CD4-positive, alpha-beta T cell (primary cell): ENCODE measurements at regions not wholly inside any gene's neighbourhood (a gene's known extent, or its start where the extent isn't known, plus 50 kb on each side); places are given as distances from the start of the nearest gene placed in this dataset.

Experiments
- ATAC-seq: fragments of 200-7000 bp; cut with Tn5 transposase; one replicate; pipeline ENCODE4 v1.10.0; 2022; ENCODE audit warnings: mild to moderate bottlenecking; ENCODE audit not compliant: poor library complexity
- CTCF ChIA-PET: fragments of 350-600 bp; sonication (Branson Sonifier 250); formaldehyde crosslinking; loops from one replicate; lab custom pipeline; 2021; ENCODE audit warnings: antibody characterized with exemption, inconsistent platforms; lab: Charles Lee
- POLR2A ChIA-PET: fragments of 350-600 bp; sonication (Branson Sonifier 250); formaldehyde crosslinking; loops from one replicate; lab custom pipeline; 2021; ENCODE audit warnings: antibody characterized with exemption, inconsistent platforms; lab: Charles Lee
- DNase-seq, 14 experiments: peaks; one replicate each; pipeline ENCODE4 v3.0.0-alpha.2; 2013 to 2020; ENCODE audit warnings: mixed read lengths in 2 of 14
- H3K27ac ChIP-seq, 2 donors: one replicate each; pipeline versions ENCODE4 v1.5.1 to v1.7.0; 2013; ENCODE audit warnings: low read length in 2 of 2, low read depth in 1 of 2, mild to moderate bottlenecking in 1 of 2
- H3K27me3 ChIP-seq, 2 experiments: 1 replicate in 1 of 2; 2 replicates in 1 of 2; pipeline versions ENCODE4 v1.6.1 to v1.7.0; 2013; ENCODE audit warnings: low read length in 2 of 2, control low read depth in 1 of 2, mild to moderate bottlenecking in 1 of 2, moderate library complexity in 1 of 2; ENCODE audit not compliant: insufficient read depth in 2 of 2, control insufficient read depth in 1 of 2
- H3K36me3 ChIP-seq: one replicate; pipeline ENCODE4 v1.6.1; 2013; ENCODE audit warnings: low read length, control low read depth; ENCODE audit not compliant: insufficient read depth
- H3K4me1 ChIP-seq: one replicate; pipeline ENCODE4 v1.6.1; 2013; ENCODE audit warnings: low read length, control low read depth; ENCODE audit not compliant: insufficient read depth
- H3K4me3 ChIP-seq: one replicate; pipeline ENCODE4 v1.5.1; 2013; ENCODE audit warnings: mild to moderate bottlenecking, low read length, moderate library complexity
- H3K9me3 ChIP-seq, 2 experiments: 1 replicate in 1 of 2; 2 replicates in 1 of 2; pipeline versions ENCODE4 v1.6.1 to v1.7.0; 2013; ENCODE audit warnings: low read length in 2 of 2, mild to moderate bottlenecking in 2 of 2, control low read depth in 1 of 2, moderate library complexity in 1 of 2; ENCODE audit not compliant: control insufficient read depth in 1 of 2, insufficient read depth in 1 of 2
- H3K27ac Mint-ChIP-seq: one replicate; pipeline ENCODE4 v1.8.0; 2020; ENCODE audit warnings: mixed read lengths
- H3K27me3 Mint-ChIP-seq: one replicate; pipeline ENCODE4 v1.8.0; 2021; ENCODE audit warnings: mixed read lengths
- H3K36me3 Mint-ChIP-seq: one replicate; pipeline ENCODE4 v1.8.0; 2021; ENCODE audit warnings: low read depth, mixed read lengths
- H3K4me1 Mint-ChIP-seq: one replicate; pipeline ENCODE4 v1.8.0; 2021; ENCODE audit warnings: low read depth, mixed read lengths
- H3K4me3 Mint-ChIP-seq: one replicate; pipeline ENCODE4 v1.8.0; 2020; ENCODE audit warnings: mild to moderate bottlenecking, mixed read lengths
- H3K9me3 Mint-ChIP-seq: one replicate; pipeline ENCODE4 v1.8.0; 2020; ENCODE audit warnings: mixed read lengths
- intact Hi-C, 2 experiments: fragments of 100-400 bp; cut with DNase I in 1 of 2; cut with micrococcal nuclease in 1 of 2; formaldehyde crosslinking; loops; one replicate each; pipeline versions ENCODE4 v1.15.1 to v1.9.0; 2023 to 2025; cut with DNase I, micrococcal nuclease
- TF ChIP-seq, protein P1 (sequence below): fragments of 200-600 bp; IDR thresholded peaks from one replicate; pipeline ENCODE4 v1.8.0; 2022; ENCODE audit warnings: antibody characterized with exemption, mild to moderate bottlenecking

- ATAC-seq, result no peak
- DNase-seq, result no peak
- no peak overlapping the region for H3K4me3 ChIP-seq
- H3K4me1 ChIP-seq, result no peaks in the 10 kb centered on the region
- H3K4me3 Mint-ChIP-seq, result no peak overlapping the region
- H3K27me3 Mint-ChIP-seq, result no peaks in the 10 kb centered on the region
- no peak overlapping the region for H3K27ac ChIP-seq
- intact Hi-C loops, result no loop called here
- TF ChIP-seq, protein P1, sequence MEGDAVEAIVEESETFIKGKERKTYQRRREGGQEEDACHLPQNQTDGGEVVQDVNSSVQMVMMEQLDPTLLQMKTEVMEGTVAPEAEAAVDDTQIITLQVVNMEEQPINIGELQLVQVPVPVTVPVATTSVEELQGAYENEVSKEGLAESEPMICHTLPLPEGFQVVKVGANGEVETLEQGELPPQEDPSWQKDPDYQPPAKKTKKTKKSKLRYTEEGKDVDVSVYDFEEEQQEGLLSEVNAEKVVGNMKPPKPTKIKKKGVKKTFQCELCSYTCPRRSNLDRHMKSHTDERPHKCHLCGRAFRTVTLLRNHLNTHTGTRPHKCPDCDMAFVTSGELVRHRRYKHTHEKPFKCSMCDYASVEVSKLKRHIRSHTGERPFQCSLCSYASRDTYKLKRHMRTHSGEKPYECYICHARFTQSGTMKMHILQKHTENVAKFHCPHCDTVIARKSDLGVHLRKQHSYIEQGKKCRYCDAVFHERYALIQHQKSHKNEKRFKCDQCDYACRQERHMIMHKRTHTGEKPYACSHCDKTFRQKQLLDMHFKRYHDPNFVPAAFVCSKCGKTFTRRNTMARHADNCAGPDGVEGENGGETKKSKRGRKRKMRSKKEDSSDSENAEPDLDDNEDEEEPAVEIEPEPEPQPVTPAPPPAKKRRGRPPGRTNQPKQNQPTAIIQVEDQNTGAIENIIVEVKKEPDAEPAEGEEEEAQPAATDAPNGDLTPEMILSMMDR, result no peak
- POLR2A ChIA-PET, result no interaction called here
- no peaks in the 10 kb centered on the region for H3K36me3 ChIP-seq
- no peaks in the 10 kb centered on the region for H3K36me3 Mint-ChIP-seq
- H3K27me3 ChIP-seq, result no peaks in the 10 kb centered on the region
- no peak overlapping the region for H3K27ac Mint-ChIP-seq
- H3K4me1 Mint-ChIP-seq, result no peaks in the 10 kb centered on the region
- no peaks in the 10 kb centered on the region for H3K9me3 ChIP-seq
- CTCF ChIA-PET, result no interaction called here
- H3K9me3 Mint-ChIP-seq, result peaks cover 12% of the 10 kb centered on the region
Measured at GRCh38 chr4:45030059-45030458, 303.7 kb upstream of the GNPDA2 start.

DNA sequence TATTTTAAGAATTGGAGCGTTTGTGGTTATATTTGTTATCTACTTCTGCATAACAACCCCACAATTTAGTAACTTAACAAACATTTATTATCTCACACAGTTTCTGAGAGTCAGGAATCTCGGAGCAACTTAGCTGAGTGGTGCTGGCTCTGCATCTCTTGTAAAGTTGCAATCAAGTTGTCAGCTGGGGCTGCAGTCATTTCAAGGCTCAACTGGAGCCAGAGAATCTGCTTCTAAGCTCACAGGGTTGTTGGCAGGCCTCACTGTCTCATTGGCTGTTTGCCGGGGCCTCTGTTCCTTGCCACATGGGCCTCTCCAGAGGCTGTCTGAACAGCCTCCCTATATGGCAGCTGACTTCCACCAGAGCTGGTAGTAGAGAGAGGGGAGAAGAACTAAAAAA, 281.2 kb upstream of the GNPDA2 start:
- H3K4me1 Mint-ChIP-seq, result no peaks in the 10 kb centered on the region
- H3K27ac Mint-ChIP-seq, result no peak overlapping the region
- Histone ChIP-seq H3K4me1 (no peaks in the 10 kb centered on the region), H3K4me3 (no peak overlapping the region), H3K36me3 (no peaks in the 10 kb centered on the region), H3K27me3 (no peaks in the 10 kb centered on the region), H3K27ac (no peak overlapping the region), H3K9me3 (no peaks in the 10 kb centered on the region)
- TF ChIP-seq, protein P1, result no peak
- DNase-seq, result no peak
- POLR2A ChIA-PET, result no interaction called here
- intact Hi-C loops, result no loop called here
- H3K4me3 Mint-ChIP-seq, result no peak overlapping the region
- no peaks in the 10 kb centered on the region for H3K27me3 Mint-ChIP-seq
- CTCF ChIA-PET, result no interaction called here
- ATAC-seq, result no peak
- H3K9me3 Mint-ChIP-seq, result peaks cover 16% of the 10 kb centered on the region
- H3K36me3 Mint-ChIP-seq, result no peaks in the 10 kb centered on the region

- H3K4me3 Mint-ChIP-seq, result no peak overlapping the region
- H3K27me3 Mint-ChIP-seq, result no peaks in the 10 kb centered on the region
- H3K27ac Mint-ChIP-seq, result no peak overlapping the region
- H3K9me3 Mint-ChIP-seq, result peaks cover 16% of the 10 kb centered on the region
- H3K27me3 ChIP-seq, result no peaks in the 10 kb centered on the region
- H3K36me3 Mint-ChIP-seq, result no peaks in the 10 kb centered on the region
- no peaks in the 10 kb centered on the region for H3K4me1 Mint-ChIP-seq
- POLR2A ChIA-PET, result no interaction called here
- no peaks in the 10 kb centered on the region for H3K9me3 ChIP-seq
- H3K4me3 ChIP-seq, result no peak overlapping the region
- intact Hi-C loops, result no loop called here
- DNase-seq (no peak), ATAC-seq (no peak)
- TF ChIP-seq, protein P1, result no peak
- H3K36me3 ChIP-seq, result no peaks in the 10 kb centered on the region
- no peak overlapping the region for H3K27ac ChIP-seq
- CTCF ChIA-PET, result no interaction called here
- H3K4me1 ChIP-seq, result no peaks in the 10 kb centered on the region
Measured at GRCh38 chr4:45006078-45006477, 279.7 kb upstream of the GNPDA2 start.
